GM12865 (cell line): ENCODE measurements at regions not wholly inside any gene's neighbourhood (a gene's known extent, or its start where the extent isn't known, plus 50 kb on each side); places are given as distances from the start of the nearest gene placed in this dataset.

Experiments
- DNase-seq: peaks from one replicate; pipeline ENCODE4 v3.0.0; 2010; ENCODE audit warnings: low read depth
- H3K4me3 ChIP-seq: 2 replicates; pipeline ENCODE4 v1.5.1; 2011; ENCODE audit warnings: mild to moderate bottlenecking, low read depth, low read length, control low read depth
- CTCF ChIP-seq: IDR thresholded peaks from 2 replicates; pipeline ENCODE4 v1.5.1; 2011; ENCODE audit warnings: low read length, control low read depth, low read depth, inconsistent platforms; ENCODE audit not compliant: insufficient read depth; ENCODE audit errors: missing control alignments

- H3K4me3 ChIP-seq: no peak overlapping the region
- TF ChIP-seq CTCF: no peak
- no peak for DNase-seq
These were observed 197.8 kb downstream of the RDH14 start for GRCh38 chr2:18362696-18363095.

GRCh38 chr2:18357537-18357936 is 202.9 kb downstream of the RDH14 start:
- no peak for TF ChIP-seq CTCF
- DNase-seq: no peak
- no peak overlapping the region for H3K4me3 ChIP-seq

GRCh38 chr2:18356676-18357075 is 203.8 kb downstream of the RDH14 start:
- no peak overlapping the region for H3K4me3 ChIP-seq
- TF ChIP-seq CTCF: no peak
- DNase-seq: no peak

- no peak for TF ChIP-seq CTCF
- no peak overlapping the region for H3K4me3 ChIP-seq
- no peak for DNase-seq
These were observed 211.0 kb downstream of the RDH14 start for GRCh38 chr2:18349421-18349820.

- DNase-seq: no peak
- H3K4me3 ChIP-seq: no peak overlapping the region
- TF ChIP-seq CTCF: no peak
These were observed 213.6 kb downstream of the RDH14 start for GRCh38 chr2:18346874-18347273.

GRCh38 chr2:18346344-18346743 is 214.1 kb downstream of the RDH14 start:
- DNase-seq: no peak
- TF ChIP-seq CTCF: no peak
- H3K4me3 ChIP-seq: no peak overlapping the region

GRCh38 chr2:18345848-18346247 is 214.6 kb downstream of the RDH14 start:
- TF ChIP-seq CTCF: no peak
- no peak overlapping the region for H3K4me3 ChIP-seq
- DNase-seq: no peak
